LNCAP (cell line): ENCODE measurements at regions not wholly inside any gene's neighbourhood (a gene's known extent, or its start where the extent isn't known, plus 50 kb on each side); places are given as distances from the start of the nearest gene placed in this dataset.

Experiments used
- TF ChIP-seq, protein P1 (sequence below): fragments of 450-650 bp; IDR thresholded peaks from 2 replicates; pipeline ENCODE4 v1.5.1; 2017; ENCODE audit warnings: mild to moderate bottlenecking

DNA sequence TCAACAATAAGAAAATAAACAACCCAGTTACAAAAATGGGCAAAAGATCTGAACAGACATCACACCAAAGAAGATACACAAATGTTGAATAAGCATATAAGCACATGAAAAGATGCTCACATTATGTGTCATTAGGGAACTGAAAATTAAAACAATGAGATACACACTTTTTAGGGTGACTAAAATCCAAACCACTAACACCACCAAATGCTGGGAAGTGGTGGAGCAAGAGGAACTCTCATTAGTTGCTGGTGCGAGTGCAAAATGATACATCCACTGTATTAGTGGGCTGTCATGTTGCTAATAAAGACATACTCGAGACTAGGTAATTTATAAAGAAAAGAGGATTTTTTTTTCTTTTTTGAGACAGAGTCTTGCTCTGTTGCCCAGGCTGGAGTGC, 329.1 kb downstream of the TMEM38B start:
- TF ChIP-seq, protein P1, sequence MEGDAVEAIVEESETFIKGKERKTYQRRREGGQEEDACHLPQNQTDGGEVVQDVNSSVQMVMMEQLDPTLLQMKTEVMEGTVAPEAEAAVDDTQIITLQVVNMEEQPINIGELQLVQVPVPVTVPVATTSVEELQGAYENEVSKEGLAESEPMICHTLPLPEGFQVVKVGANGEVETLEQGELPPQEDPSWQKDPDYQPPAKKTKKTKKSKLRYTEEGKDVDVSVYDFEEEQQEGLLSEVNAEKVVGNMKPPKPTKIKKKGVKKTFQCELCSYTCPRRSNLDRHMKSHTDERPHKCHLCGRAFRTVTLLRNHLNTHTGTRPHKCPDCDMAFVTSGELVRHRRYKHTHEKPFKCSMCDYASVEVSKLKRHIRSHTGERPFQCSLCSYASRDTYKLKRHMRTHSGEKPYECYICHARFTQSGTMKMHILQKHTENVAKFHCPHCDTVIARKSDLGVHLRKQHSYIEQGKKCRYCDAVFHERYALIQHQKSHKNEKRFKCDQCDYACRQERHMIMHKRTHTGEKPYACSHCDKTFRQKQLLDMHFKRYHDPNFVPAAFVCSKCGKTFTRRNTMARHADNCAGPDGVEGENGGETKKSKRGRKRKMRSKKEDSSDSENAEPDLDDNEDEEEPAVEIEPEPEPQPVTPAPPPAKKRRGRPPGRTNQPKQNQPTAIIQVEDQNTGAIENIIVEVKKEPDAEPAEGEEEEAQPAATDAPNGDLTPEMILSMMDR = no peak

- TF ChIP-seq, protein P1 = no peak
Measured at GRCh38 chr9:106025453-106025852, 331.1 kb downstream of the TMEM38B start.

DNA sequence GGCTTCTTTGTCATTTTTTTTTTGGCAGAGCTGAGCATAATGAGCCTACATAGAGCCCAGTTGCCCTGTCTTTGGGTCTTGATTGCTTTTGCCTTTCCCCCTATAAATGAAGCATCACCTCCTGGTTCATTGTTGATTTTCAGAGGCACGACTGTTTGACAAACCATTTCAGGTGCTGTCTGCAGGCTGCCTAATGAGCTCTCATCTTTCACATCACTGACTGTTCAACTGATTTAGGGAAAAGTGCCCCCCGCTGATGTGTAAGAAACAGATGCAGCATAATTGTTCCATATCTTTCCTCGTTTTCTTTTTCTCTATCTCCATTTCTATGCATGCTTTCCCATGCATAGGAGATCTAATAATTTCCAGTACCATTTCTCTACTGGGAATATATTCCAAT, 338.6 kb downstream of the TMEM38B start:
- TF ChIP-seq, protein P1 = no peak

DNA sequence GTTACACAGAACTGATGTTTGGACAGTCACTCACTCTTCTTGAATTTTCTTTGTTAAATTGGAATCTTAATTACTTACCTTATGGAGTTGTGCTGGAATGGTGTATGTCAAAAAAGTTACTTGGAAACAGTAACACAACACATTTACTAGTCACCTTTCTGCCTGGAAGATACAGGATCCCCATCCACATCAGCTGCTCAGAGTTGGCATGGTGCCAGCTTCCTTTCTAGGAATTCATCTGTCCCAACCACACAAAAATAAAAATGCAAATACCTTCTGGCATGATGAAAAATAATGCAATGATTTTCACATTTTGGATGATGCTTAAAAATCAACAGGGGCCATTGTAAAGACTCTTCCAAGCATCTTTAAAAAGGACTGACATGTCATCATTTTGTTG, 341.5 kb downstream of the TMEM38B start:
- TF ChIP-seq, protein P1 = no peak

GRCh38 chr9:106038266-106039001, 344.1 kb downstream of the TMEM38B start:
- TF ChIP-seq, protein P1 = no peak

DNA sequence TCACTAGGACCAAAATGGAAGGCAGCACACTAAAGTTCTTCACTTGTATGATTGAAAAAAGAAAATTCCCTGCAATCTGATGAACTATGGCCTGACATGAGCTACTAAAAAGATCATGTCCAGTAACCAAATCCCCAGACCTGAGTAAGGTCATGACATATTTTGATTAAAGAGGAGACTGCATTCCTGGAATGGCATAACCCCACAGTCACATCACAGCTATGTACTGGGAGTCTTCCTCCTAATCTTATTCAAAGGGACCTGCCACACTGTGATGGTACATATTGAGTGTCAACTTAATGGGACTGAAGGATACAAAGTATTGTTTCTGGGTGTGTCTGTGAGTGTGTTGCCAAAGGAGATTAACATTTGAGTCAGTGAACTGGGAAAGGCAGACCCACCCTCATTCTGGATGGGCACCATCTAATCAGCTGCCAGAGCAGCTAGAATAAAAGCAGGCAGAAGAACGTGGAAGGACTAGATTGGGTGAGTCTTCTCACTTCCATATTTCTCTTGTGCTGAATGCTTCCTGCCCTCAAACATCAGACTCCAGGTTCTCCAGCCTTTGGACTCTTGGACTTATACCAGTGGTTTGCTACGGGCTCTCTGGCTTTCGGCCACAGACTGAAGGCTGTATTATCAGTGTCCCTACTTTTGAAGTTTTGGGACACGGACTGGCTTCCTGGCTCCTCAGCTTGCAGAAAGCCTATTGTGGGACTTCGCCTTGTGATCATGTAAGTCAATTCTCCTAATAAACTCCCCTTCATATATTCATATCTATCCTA, 345.0 kb downstream of the TMEM38B start:
- TF ChIP-seq, protein P1 = no peak

DNA sequence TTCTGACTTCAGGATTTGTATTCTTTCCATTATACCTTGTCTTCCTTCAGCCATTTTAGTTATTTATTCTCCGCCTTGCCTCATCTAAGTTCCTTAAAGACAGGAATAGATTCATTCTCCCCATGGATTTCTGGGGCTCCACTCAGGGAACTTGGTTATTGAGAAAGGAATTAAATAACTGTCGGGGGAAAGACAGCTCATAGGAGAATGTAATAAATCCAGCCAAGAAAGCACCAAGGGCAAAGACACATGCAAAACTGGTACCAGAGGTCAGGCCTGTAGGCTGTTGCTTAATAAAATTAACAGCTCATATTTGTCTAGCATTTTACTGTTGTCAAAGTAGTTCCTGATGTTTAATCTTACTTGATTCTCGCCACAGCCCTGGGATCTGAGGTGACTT, 357.2 kb downstream of the TMEM38B start:
- TF ChIP-seq, protein P1 = no peak
